Activated CD4-positive, alpha-beta memory T cell treated with anti-CD3 and anti-CD28 coated beads for 36 hours (primary cell): ENCODE measurements at regions not wholly inside any gene's neighbourhood (a gene's known extent, or its start where the extent isn't known, plus 50 kb on each side); places are given as distances from the start of the nearest gene placed in this dataset.
A peak's percentile ranks its signal among the peaks of the same experiment; 100 is the strongest.

Experiments
- CTCF ChIA-PET: fragments of 350-600 bp; sonication (Branson Sonifier 250); formaldehyde crosslinking; loops from one replicate; lab custom pipeline; 2021; ENCODE audit warnings: antibody characterized with exemption, inconsistent platforms; lab: Charles Lee
- POLR2A ChIA-PET: fragments of 350-600 bp; sonication (Branson Sonifier 250); formaldehyde crosslinking; loops from one replicate; lab custom pipeline; 2021; ENCODE audit warnings: antibody characterized with exemption; lab: Charles Lee
- DNase-seq: peaks from one replicate; pipeline ENCODE4 v3.0.0-alpha.2; 2020
- H3K27ac Mint-ChIP-seq: one replicate; pipeline ENCODE4 v1.8.0; 2021; ENCODE audit warnings: mixed read lengths
- H3K27me3 Mint-ChIP-seq: one replicate; pipeline ENCODE4 v1.8.0; 2021; ENCODE audit warnings: mixed read lengths
- H3K36me3 Mint-ChIP-seq: one replicate; pipeline ENCODE4 v1.8.0; 2021; ENCODE audit warnings: mixed read lengths
- H3K4me1 Mint-ChIP-seq: one replicate; pipeline ENCODE4 v1.8.0; 2021; ENCODE audit warnings: low read depth, mixed read lengths
- H3K4me3 Mint-ChIP-seq: one replicate; pipeline ENCODE4 v1.8.0; 2021; ENCODE audit warnings: mild to moderate bottlenecking, mixed read lengths
- H3K9me3 Mint-ChIP-seq: one replicate; pipeline ENCODE4 v1.8.0; 2021; ENCODE audit warnings: mixed read lengths
- intact Hi-C: fragments of 100-400 bp; cut with micrococcal nuclease; formaldehyde crosslinking; loops from one replicate; pipeline ENCODE4 v1.15.1; 2023

- CTCF ChIA-PET: interaction anchor here (1.2 kb wide), 1 partner anchor 710 kb away, joined by 4 read pairs; no protein-coding TSS in a partner anchor
Measured at GRCh38 chr15:94580211-94580885, 349.0 kb downstream of the MCTP2 start.

GRCh38 chr15:94582368-94582767 is 351.0 kb downstream of the MCTP2 start:
- H3K36me3 Mint-ChIP-seq: no peaks in the 10 kb centered on the region
- no peak overlapping the region for H3K27ac Mint-ChIP-seq
- intact Hi-C loops: loop anchor here (2.0 to 10.0 kb wide), 4 partner anchors 278 to 1762 kb away; no protein-coding TSS in a partner anchor
- H3K4me1 Mint-ChIP-seq: peaks cover 31% of the 10 kb centered on the region
- no peak overlapping the region for H3K4me3 Mint-ChIP-seq
- no peaks in the 10 kb centered on the region for H3K9me3 Mint-ChIP-seq
- CTCF ChIA-PET: interaction anchor here (0.6 to 1.6 kb wide), 7 partner anchors 14 to 711 kb away, joined by 3 to 5 read pairs (median 3); no protein-coding TSS in a partner anchor
- DNase-seq: peak; percentile 59
- H3K27me3 Mint-ChIP-seq: peaks cover 54% of the 10 kb centered on the region
- POLR2A ChIA-PET: no interaction called here

More at GRCh38 chr15:94580211-94580885, 349.0 kb downstream of the MCTP2 start:
- DNase-seq: no peak
- POLR2A ChIA-PET: no interaction called here
- Mint-ChIP-seq H3K36me3 (no peaks in the 10 kb centered on the region), H3K27ac (no peak overlapping the region), H3K9me3 (no peaks in the 10 kb centered on the region), H3K4me3 (no peak overlapping the region), H3K4me1 (peaks cover 18% of the 10 kb centered on the region), H3K27me3 (peaks cover 54% of the 10 kb centered on the region)
- intact Hi-C loops: loop anchor here (10.0 kb wide), 3 partner anchors 276 to 1764 kb away; no protein-coding TSS in a partner anchor

- peaks cover 31% of the 10 kb centered on the region for H3K4me1 Mint-ChIP-seq
- H3K9me3 Mint-ChIP-seq: no peaks in the 10 kb centered on the region
- no peaks in the 10 kb centered on the region for H3K36me3 Mint-ChIP-seq
- intact Hi-C loops: loop anchor here (1.0 to 10.0 kb wide), 5 partner anchors 25 to 1760 kb away; no protein-coding TSS in a partner anchor
- CTCF ChIA-PET: no interaction called here
- DNase-seq: peak; percentile 84
- H3K27ac Mint-ChIP-seq: peak overlapping the region; percentile 58
- POLR2A ChIA-PET: no interaction called here
- peaks cover 63% of the 10 kb centered on the region for H3K27me3 Mint-ChIP-seq
- peak overlapping the region; percentile 47 for H3K4me3 Mint-ChIP-seq
Measured at GRCh38 chr15:94584833-94585244, 353.5 kb downstream of the MCTP2 start.

GRCh38 chr15:94586099-94586498 is 354.7 kb downstream of the MCTP2 start:
- H3K4me3 Mint-ChIP-seq: no peak overlapping the region
- H3K9me3 Mint-ChIP-seq: no peaks in the 10 kb centered on the region
- peaks cover 63% of the 10 kb centered on the region for H3K27me3 Mint-ChIP-seq
- intact Hi-C loops: loop anchor here (10.0 kb wide), 3 partner anchors 281 to 1759 kb away; no protein-coding TSS in a partner anchor
- no peaks in the 10 kb centered on the region for H3K36me3 Mint-ChIP-seq
- H3K4me1 Mint-ChIP-seq: peaks cover 31% of the 10 kb centered on the region
- DNase-seq: no peak
- H3K27ac Mint-ChIP-seq: no peak overlapping the region
- POLR2A ChIA-PET: no interaction called here
- CTCF ChIA-PET: no interaction called here

- intact Hi-C loops: loop anchor here (10.0 kb wide), 3 partner anchors 282 to 1758 kb away; no protein-coding TSS in a partner anchor
- no peak overlapping the region for H3K27ac Mint-ChIP-seq
- no peak for DNase-seq
- no peaks in the 10 kb centered on the region for H3K36me3 Mint-ChIP-seq
- no peak overlapping the region for H3K4me3 Mint-ChIP-seq
- no peaks in the 10 kb centered on the region for H3K9me3 Mint-ChIP-seq
- ChIA-PET POLR2A (no interaction called here), CTCF (no interaction called here)
- peaks cover 55% of the 10 kb centered on the region for H3K27me3 Mint-ChIP-seq
- peaks cover 31% of the 10 kb centered on the region for H3K4me1 Mint-ChIP-seq
Measured at GRCh38 chr15:94587113-94587512, 355.8 kb downstream of the MCTP2 start.

GRCh38 chr15:94588993-94589392 is 357.6 kb downstream of the MCTP2 start:
- H3K4me3 Mint-ChIP-seq: no peak overlapping the region
- DNase-seq: no peak
- peaks cover 26% of the 10 kb centered on the region for H3K4me1 Mint-ChIP-seq
- intact Hi-C loops: loop anchor here (10.0 kb wide), 3 partner anchors 284 to 1756 kb away; no protein-coding TSS in a partner anchor
- no peaks in the 10 kb centered on the region for H3K36me3 Mint-ChIP-seq
- ChIA-PET POLR2A (no interaction called here), CTCF (no interaction called here)
- no peaks in the 10 kb centered on the region for H3K9me3 Mint-ChIP-seq
- H3K27me3 Mint-ChIP-seq: peaks cover 50% of the 10 kb centered on the region
- H3K27ac Mint-ChIP-seq: no peak overlapping the region

GRCh38 chr15:94592495-94592894 is 361.1 kb downstream of the MCTP2 start:
- intact Hi-C loops: no loop called here
- peaks cover 44% of the 10 kb centered on the region for H3K27me3 Mint-ChIP-seq
- DNase-seq: no peak
- no peaks in the 10 kb centered on the region for H3K9me3 Mint-ChIP-seq
- no peak overlapping the region for H3K27ac Mint-ChIP-seq
- H3K36me3 Mint-ChIP-seq: no peaks in the 10 kb centered on the region
- no peaks in the 10 kb centered on the region for H3K4me1 Mint-ChIP-seq
- ChIA-PET POLR2A (no interaction called here), CTCF (interaction anchor here (0.6 kb wide), 2 partner anchors 9 to 286 kb away, joined by 3 read pairs; no protein-coding TSS in a partner anchor)
- no peak overlapping the region for H3K4me3 Mint-ChIP-seq

GRCh38 chr15:94596707-94597106 is 365.3 kb downstream of the MCTP2 start:
- Mint-ChIP-seq H3K4me3 (no peak overlapping the region), H3K36me3 (no peaks in the 10 kb centered on the region), H3K9me3 (no peaks in the 10 kb centered on the region), H3K27ac (no peak overlapping the region), H3K4me1 (no peaks in the 10 kb centered on the region), H3K27me3 (peaks cover 33% of the 10 kb centered on the region)
- no peak for DNase-seq
- ChIA-PET CTCF (interaction anchor here (0.8 kb wide), 1 partner anchor 14 kb away, joined by 3 read pairs; no protein-coding TSS in a partner anchor), POLR2A (no interaction called here)
- intact Hi-C loops: no loop called here

- H3K36me3 Mint-ChIP-seq: no peaks in the 10 kb centered on the region
- CTCF ChIA-PET: no interaction called here
- intact Hi-C loops: no loop called here
Measured at GRCh38 chr15:94600505-94600904, 369.1 kb downstream of the MCTP2 start.

GRCh38 chr15:94602754-94603470 is 371.6 kb downstream of the MCTP2 start:
- H3K36me3 Mint-ChIP-seq: no peaks in the 10 kb centered on the region
- peaks cover 8% of the 10 kb centered on the region for H3K4me1 Mint-ChIP-seq
- no peaks in the 10 kb centered on the region for H3K9me3 Mint-ChIP-seq
- H3K4me3 Mint-ChIP-seq: no peak overlapping the region
- no peak for DNase-seq
- ChIA-PET CTCF (no interaction called here), POLR2A (no interaction called here)
- intact Hi-C loops: no loop called here
- peaks cover 27% of the 10 kb centered on the region for H3K27me3 Mint-ChIP-seq
- no peak overlapping the region for H3K27ac Mint-ChIP-seq

More at GRCh38 chr15:94600505-94600904, 369.1 kb downstream of the MCTP2 start:
- H3K9me3 Mint-ChIP-seq: no peaks in the 10 kb centered on the region
- DNase-seq: no peak
- H3K27me3 Mint-ChIP-seq: peaks cover 25% of the 10 kb centered on the region
- POLR2A ChIA-PET: no interaction called here
- no peak overlapping the region for H3K4me3 Mint-ChIP-seq
- no peaks in the 10 kb centered on the region for H3K4me1 Mint-ChIP-seq
- H3K27ac Mint-ChIP-seq: no peak overlapping the region

- Mint-ChIP-seq H3K4me1 (peaks cover 10% of the 10 kb centered on the region), H3K36me3 (no peaks in the 10 kb centered on the region), H3K4me3 (no peak overlapping the region), H3K27ac (no peak overlapping the region), H3K9me3 (no peaks in the 10 kb centered on the region), H3K27me3 (peaks cover 29% of the 10 kb centered on the region)
- POLR2A ChIA-PET: no interaction called here
- DNase-seq: no peak
- CTCF ChIA-PET: no interaction called here
- intact Hi-C loops: no loop called here
Measured at GRCh38 chr15:94606286-94606685, 374.9 kb downstream of the MCTP2 start.

- no peaks in the 10 kb centered on the region for H3K9me3 Mint-ChIP-seq
- no peaks in the 10 kb centered on the region for H3K36me3 Mint-ChIP-seq
- CTCF ChIA-PET: no interaction called here
- peaks cover 10% of the 10 kb centered on the region for H3K4me1 Mint-ChIP-seq
- no peak overlapping the region for H3K27ac Mint-ChIP-seq
- intact Hi-C loops: no loop called here
- DNase-seq: no peak
- no peak overlapping the region for H3K4me3 Mint-ChIP-seq
- peaks cover 29% of the 10 kb centered on the region for H3K27me3 Mint-ChIP-seq
- POLR2A ChIA-PET: no interaction called here
Measured at GRCh38 chr15:94607176-94607654, 375.9 kb downstream of the MCTP2 start.
